ENCODE measurements at regions not wholly inside any gene's neighbourhood (a gene's known extent, or its start where the extent isn't known, plus 50 kb on each side); places are given as distances from the start of the nearest gene placed in this dataset.
"Not testable (repeated sequence)": the region's sequence is repeated elsewhere in the genome, so short reads cannot be mapped to it uniquely, and the experiment has no call there.

DNA sequence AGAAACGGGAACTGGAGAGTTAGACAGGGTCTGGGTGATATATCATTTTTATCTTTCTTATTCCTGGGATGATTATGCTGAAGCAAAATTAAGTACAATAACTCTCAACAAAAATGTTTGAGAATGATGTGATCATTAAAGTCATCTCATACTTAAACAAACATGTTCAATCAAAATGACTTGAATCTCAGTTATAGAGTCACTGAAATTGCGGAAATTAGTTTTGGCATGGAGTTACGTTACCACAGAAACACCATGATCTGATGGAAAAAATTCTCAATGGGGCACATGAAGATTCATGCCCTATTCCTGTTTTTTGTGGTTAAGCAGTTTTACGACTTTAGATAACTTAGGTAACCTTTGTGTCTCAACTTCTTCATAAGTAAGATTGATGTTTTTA lies 757.7 kb downstream of the EPHA4 start:
- no peak overlapping the region for H3K27ac Mint-ChIP-seq
- no peaks in the 10 kb centered on the region for H3K36me3 Mint-ChIP-seq
- no peaks in the 10 kb centered on the region for H3K27me3 Mint-ChIP-seq
- no peaks in the 10 kb centered on the region for H3K4me1 Mint-ChIP-seq
- CTCF ChIA-PET: no interaction called here
- H3K9me3 Mint-ChIP-seq: no peaks in the 10 kb centered on the region
- DNase-seq: no peak
- no peak overlapping the region for H3K4me3 Mint-ChIP-seq

GRCh38 chr2:220815698-220816097 lies 756.4 kb downstream of the EPHA4 start:
- DNase-seq: no peak
- Mint-ChIP-seq H3K4me1 (no peaks in the 10 kb centered on the region), H3K36me3 (no peaks in the 10 kb centered on the region), H3K9me3 (no peaks in the 10 kb centered on the region), H3K27me3 (no peaks in the 10 kb centered on the region), H3K27ac (no peak overlapping the region), H3K4me3 (no peak overlapping the region)
- CTCF ChIA-PET: no interaction called here

- DNase-seq: no peak
- no peak overlapping the region for H3K4me3 Mint-ChIP-seq
- H3K27ac Mint-ChIP-seq: no peak overlapping the region
- no peaks in the 10 kb centered on the region for H3K27me3 Mint-ChIP-seq
- H3K4me1 Mint-ChIP-seq: no peaks in the 10 kb centered on the region
- H3K9me3 Mint-ChIP-seq: peaks cover 2% of the 10 kb centered on the region
- no peaks in the 10 kb centered on the region for H3K36me3 Mint-ChIP-seq
- CTCF ChIA-PET: no interaction called here
These were observed 750.4 kb downstream of the EPHA4 start for GRCh38 chr2:220821683-220822082.

- H3K36me3 Mint-ChIP-seq, H3K9me3 Mint-ChIP-seq, CTCF ChIA-PET: not testable (repeated sequence)
These were observed 748.5 kb downstream of the EPHA4 start for GRCh38 chr2:220823590-220823989.

GRCh38 chr2:220833446-220833845 lies 738.7 kb downstream of the EPHA4 start:
- CTCF ChIA-PET: no interaction called here
- Mint-ChIP-seq H3K27ac (no peak overlapping the region), H3K9me3 (no peaks in the 10 kb centered on the region)

More at GRCh38 chr2:220823590-220823989, 748.5 kb downstream of the EPHA4 start:
- H3K4me3 Mint-ChIP-seq, H3K27me3 Mint-ChIP-seq, DNase-seq, H3K27ac Mint-ChIP-seq, H3K4me1 Mint-ChIP-seq: not testable (repeated sequence)

GRCh38 chr2:220835583-220835982 lies 736.5 kb downstream of the EPHA4 start:
- no peaks in the 10 kb centered on the region for H3K9me3 Mint-ChIP-seq
- H3K27me3 Mint-ChIP-seq: no peaks in the 10 kb centered on the region
- no peaks in the 10 kb centered on the region for H3K4me1 Mint-ChIP-seq
- H3K4me3 Mint-ChIP-seq: no peak overlapping the region
- no peaks in the 10 kb centered on the region for H3K36me3 Mint-ChIP-seq
- H3K27ac Mint-ChIP-seq: no peak overlapping the region
- CTCF ChIA-PET: no interaction called here
- DNase-seq: no peak

More at GRCh38 chr2:220833446-220833845, 738.7 kb downstream of the EPHA4 start:
- H3K27me3 Mint-ChIP-seq: no peaks in the 10 kb centered on the region
- no peaks in the 10 kb centered on the region for H3K4me1 Mint-ChIP-seq
- no peaks in the 10 kb centered on the region for H3K36me3 Mint-ChIP-seq
- no peak for DNase-seq
- H3K4me3 Mint-ChIP-seq: no peak overlapping the region

DNA sequence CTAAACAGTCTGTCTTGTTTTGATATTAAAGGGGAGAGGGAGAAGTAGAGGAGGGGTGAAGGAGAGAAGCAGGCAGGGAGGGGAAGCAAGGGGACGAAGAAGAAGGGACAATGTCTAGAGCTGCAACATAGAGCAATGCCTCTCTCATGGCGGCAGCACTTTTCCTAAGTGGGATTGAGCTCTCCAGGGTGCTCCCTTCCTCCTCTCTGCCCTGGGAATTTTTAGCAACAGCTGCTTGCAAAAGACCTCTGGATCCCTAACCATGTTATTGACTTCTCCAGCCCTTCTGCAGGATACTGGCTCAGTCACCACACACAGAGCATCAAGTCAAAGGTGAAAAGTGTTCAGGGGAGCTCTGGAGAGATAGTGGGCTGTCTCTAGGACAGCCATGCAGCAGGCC lies 734.9 kb downstream of the EPHA4 start:
- no peak for DNase-seq
- Mint-ChIP-seq H3K27ac (no peak overlapping the region), H3K9me3 (no peaks in the 10 kb centered on the region), H3K27me3 (no peaks in the 10 kb centered on the region), H3K4me3 (no peak overlapping the region), H3K36me3 (no peaks in the 10 kb centered on the region), H3K4me1 (no peaks in the 10 kb centered on the region)
- CTCF ChIA-PET: no interaction called here

DNA sequence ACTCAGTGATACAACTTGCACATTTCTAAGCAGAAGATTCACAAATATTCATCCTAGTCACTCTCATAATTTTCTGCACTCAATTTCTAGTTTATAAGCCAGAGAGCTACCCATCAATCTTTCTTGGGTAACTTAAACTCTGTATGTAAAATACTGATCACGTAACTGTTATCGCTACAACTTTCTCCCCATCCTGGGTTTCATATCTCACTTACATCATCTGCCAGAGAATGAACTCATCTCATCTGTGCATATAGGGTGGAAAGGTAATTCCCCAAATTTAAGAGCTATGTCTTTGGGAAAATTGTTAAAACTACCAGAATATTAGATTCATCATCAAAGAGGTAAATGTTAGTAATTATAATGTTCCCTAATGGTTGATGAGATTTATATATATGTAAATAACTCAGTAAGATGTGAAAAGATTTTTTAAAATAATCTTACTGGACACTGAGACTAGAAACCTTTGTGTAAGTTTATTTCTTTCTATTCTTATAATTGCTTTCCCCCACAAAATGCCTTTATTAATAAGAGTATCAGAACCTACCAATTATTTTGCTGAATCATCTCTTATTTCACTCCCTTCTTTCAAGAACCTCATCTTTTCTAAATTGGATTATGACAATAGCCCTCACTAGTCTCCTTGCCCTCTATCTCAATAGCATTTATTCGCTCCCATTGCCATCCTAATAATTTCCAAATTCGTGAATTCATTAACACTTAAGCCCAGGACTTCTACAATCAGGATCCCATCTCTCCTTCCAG lies 729.0 kb downstream of the EPHA4 start:
- no peaks in the 10 kb centered on the region for H3K36me3 Mint-ChIP-seq
- CTCF ChIA-PET: no interaction called here
- no peaks in the 10 kb centered on the region for H3K4me1 Mint-ChIP-seq
- H3K27me3 Mint-ChIP-seq: no peaks in the 10 kb centered on the region
- H3K4me3 Mint-ChIP-seq: no peak overlapping the region
- no peaks in the 10 kb centered on the region for H3K9me3 Mint-ChIP-seq
- no peak overlapping the region for H3K27ac Mint-ChIP-seq
- no peak for DNase-seq

- no peak overlapping the region for H3K27ac Mint-ChIP-seq
- H3K27me3 Mint-ChIP-seq: no peaks in the 10 kb centered on the region
- H3K36me3 Mint-ChIP-seq: no peaks in the 10 kb centered on the region
- H3K4me1 Mint-ChIP-seq: no peaks in the 10 kb centered on the region
- H3K4me3 Mint-ChIP-seq: no peak overlapping the region
- H3K9me3 Mint-ChIP-seq: peaks cover 1% of the 10 kb centered on the region
- no peak for DNase-seq
- CTCF ChIA-PET: no interaction called here
These were observed 726.3 kb downstream of the EPHA4 start for GRCh38 chr2:220845766-220846273.

- CTCF ChIA-PET: no interaction called here
- no peak overlapping the region for H3K27ac Mint-ChIP-seq
- H3K36me3 Mint-ChIP-seq: no peaks in the 10 kb centered on the region
- peaks cover 1% of the 10 kb centered on the region for H3K9me3 Mint-ChIP-seq
- no peak for DNase-seq
- no peaks in the 10 kb centered on the region for H3K4me1 Mint-ChIP-seq
- H3K4me3 Mint-ChIP-seq: no peak overlapping the region
- no peaks in the 10 kb centered on the region for H3K27me3 Mint-ChIP-seq
These were observed 725.1 kb downstream of the EPHA4 start for GRCh38 chr2:220847006-220847405.

- Mint-ChIP-seq H3K4me1 (no peaks in the 10 kb centered on the region), H3K9me3 (peaks cover 1% of the 10 kb centered on the region), H3K27ac (no peak overlapping the region), H3K27me3 (no peaks in the 10 kb centered on the region), H3K36me3 (no peaks in the 10 kb centered on the region), H3K4me3 (no peak overlapping the region)
- no peak for DNase-seq
- CTCF ChIA-PET: no interaction called here
These were observed 724.5 kb downstream of the EPHA4 start for GRCh38 chr2:220847589-220847988.

DNA sequence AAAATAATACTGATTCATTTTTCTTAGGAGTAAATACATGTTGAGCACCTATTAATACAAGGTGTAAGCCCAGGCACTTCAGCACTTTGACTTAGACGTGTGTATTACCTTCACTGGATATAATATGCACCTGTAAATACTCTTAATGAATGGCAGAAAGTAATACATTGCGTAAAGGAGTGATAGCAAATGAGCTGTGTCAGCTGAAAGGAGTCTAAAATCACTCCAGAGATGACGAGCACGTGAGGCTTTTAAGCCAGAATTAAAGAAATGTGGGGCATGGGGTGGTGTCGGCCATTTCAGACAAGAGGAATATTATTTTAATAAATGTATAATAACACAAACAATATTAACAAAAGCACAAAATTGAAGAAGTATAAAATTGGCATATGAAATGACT lies 722.7 kb downstream of the EPHA4 start:
- Mint-ChIP-seq H3K9me3 (peaks cover 1% of the 10 kb centered on the region), H3K4me3 (no peak overlapping the region), H3K27ac (no peak overlapping the region), H3K27me3 (no peaks in the 10 kb centered on the region), H3K4me1 (no peaks in the 10 kb centered on the region), H3K36me3 (no peaks in the 10 kb centered on the region)
- DNase-seq: no peak
- CTCF ChIA-PET: no interaction called here

GRCh38 chr2:220850116-220850515 lies 722.0 kb downstream of the EPHA4 start:
- no peak for DNase-seq
- Mint-ChIP-seq H3K9me3 (peaks cover 1% of the 10 kb centered on the region), H3K4me3 (no peak overlapping the region), H3K4me1 (no peaks in the 10 kb centered on the region), H3K36me3 (no peaks in the 10 kb centered on the region), H3K27me3 (no peaks in the 10 kb centered on the region), H3K27ac (no peak overlapping the region)
- CTCF ChIA-PET: no interaction called here

DNA sequence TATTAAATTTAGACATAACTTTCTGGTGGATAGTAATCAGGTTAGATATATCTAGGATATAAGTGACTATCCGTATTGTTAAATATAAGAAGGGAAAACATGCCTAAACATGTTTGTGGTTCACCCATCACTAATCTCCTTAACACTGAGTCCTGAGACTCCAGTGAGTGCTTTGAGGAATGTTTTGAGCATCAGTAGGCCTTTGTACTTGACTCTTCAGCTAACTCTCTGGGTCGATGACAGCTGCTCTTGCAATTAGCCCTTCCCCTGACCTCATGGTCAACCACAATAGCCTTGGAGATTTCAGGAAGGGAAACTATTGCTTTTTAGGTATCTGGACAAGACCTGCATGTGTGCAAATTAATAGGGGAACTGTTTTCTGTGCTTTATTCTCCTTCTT lies 716.8 kb downstream of the EPHA4 start:
- Mint-ChIP-seq H3K36me3 (no peaks in the 10 kb centered on the region), H3K27me3 (no peaks in the 10 kb centered on the region), H3K4me1 (no peaks in the 10 kb centered on the region), H3K9me3 (no peaks in the 10 kb centered on the region), H3K4me3 (no peak overlapping the region), H3K27ac (no peak overlapping the region)
- CTCF ChIA-PET: no interaction called here
- no peak for DNase-seq

- no peaks in the 10 kb centered on the region for H3K27me3 Mint-ChIP-seq
- no peak overlapping the region for H3K4me3 Mint-ChIP-seq
- H3K36me3 Mint-ChIP-seq: no peaks in the 10 kb centered on the region
- H3K9me3 Mint-ChIP-seq: no peaks in the 10 kb centered on the region
- no peak overlapping the region for H3K27ac Mint-ChIP-seq
- no peaks in the 10 kb centered on the region for H3K4me1 Mint-ChIP-seq
- CTCF ChIA-PET: no interaction called here
- no peak for DNase-seq
These were observed 715.6 kb downstream of the EPHA4 start for GRCh38 chr2:220856486-220856885.

DNA sequence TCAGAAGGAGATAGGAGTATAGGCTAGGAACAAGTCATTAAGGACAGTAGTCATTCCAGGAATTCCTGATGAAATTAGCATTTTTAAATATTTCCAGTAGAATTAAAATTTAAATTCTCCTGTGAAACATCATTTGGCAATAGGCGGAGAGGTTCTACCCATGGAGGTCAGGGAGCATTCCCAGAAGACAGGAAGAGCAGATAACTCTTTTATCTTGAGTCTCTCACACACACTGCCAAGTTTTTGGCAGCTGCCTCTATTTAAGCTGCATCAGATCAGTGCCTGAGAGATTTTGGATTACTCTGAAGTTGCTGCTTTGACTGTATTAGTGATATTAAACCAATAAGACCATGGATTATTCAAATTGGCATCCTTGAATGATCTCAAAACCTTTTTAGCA lies 714.7 kb downstream of the EPHA4 start:
- Mint-ChIP-seq H3K4me3 (no peak overlapping the region), H3K36me3 (no peaks in the 10 kb centered on the region), H3K9me3 (no peaks in the 10 kb centered on the region), H3K27me3 (no peaks in the 10 kb centered on the region), H3K27ac (no peak overlapping the region), H3K4me1 (no peaks in the 10 kb centered on the region)
- DNase-seq: no peak
- CTCF ChIA-PET: no interaction called here
